LNCaP clone FGC (cell line): ENCODE measurements at regions not wholly inside any gene's neighbourhood (a gene's known extent, or its start where the extent isn't known, plus 50 kb on each side); places are given as distances from the start of the nearest gene placed in this dataset.

Experiments
- DNase-seq: peaks from one replicate; pipeline ENCODE4 v3.0.0-alpha.2; 2011; ENCODE audit warnings: low read depth
- H3K4me3 ChIP-seq: 2 replicates; pipeline ENCODE4 v1.5.1; 2011; ENCODE audit warnings: mild to moderate bottlenecking, low read depth, low read length, control low read depth
- TF ChIP-seq, protein P1 (sequence below): IDR thresholded peaks from 2 replicates; pipeline ENCODE4 v1.5.1; 2012; ENCODE audit warnings: mild to moderate bottlenecking; ENCODE audit not compliant: control insufficient read depth, insufficient read depth; ENCODE audit errors: extremely low read depth

GRCh38 chr15:35301088-35301487, 216.0 kb upstream of the NANOGP8 start:
- DNase-seq: no peak
- H3K4me3 ChIP-seq: no peak overlapping the region
- TF ChIP-seq, protein P1, sequence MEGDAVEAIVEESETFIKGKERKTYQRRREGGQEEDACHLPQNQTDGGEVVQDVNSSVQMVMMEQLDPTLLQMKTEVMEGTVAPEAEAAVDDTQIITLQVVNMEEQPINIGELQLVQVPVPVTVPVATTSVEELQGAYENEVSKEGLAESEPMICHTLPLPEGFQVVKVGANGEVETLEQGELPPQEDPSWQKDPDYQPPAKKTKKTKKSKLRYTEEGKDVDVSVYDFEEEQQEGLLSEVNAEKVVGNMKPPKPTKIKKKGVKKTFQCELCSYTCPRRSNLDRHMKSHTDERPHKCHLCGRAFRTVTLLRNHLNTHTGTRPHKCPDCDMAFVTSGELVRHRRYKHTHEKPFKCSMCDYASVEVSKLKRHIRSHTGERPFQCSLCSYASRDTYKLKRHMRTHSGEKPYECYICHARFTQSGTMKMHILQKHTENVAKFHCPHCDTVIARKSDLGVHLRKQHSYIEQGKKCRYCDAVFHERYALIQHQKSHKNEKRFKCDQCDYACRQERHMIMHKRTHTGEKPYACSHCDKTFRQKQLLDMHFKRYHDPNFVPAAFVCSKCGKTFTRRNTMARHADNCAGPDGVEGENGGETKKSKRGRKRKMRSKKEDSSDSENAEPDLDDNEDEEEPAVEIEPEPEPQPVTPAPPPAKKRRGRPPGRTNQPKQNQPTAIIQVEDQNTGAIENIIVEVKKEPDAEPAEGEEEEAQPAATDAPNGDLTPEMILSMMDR: no peak

GRCh38 chr15:35299059-35299735, 214.1 kb upstream of the NANOGP8 start:
- TF ChIP-seq, protein P1: no peak
- H3K4me3 ChIP-seq: no peak overlapping the region
- DNase-seq: no peak

DNA sequence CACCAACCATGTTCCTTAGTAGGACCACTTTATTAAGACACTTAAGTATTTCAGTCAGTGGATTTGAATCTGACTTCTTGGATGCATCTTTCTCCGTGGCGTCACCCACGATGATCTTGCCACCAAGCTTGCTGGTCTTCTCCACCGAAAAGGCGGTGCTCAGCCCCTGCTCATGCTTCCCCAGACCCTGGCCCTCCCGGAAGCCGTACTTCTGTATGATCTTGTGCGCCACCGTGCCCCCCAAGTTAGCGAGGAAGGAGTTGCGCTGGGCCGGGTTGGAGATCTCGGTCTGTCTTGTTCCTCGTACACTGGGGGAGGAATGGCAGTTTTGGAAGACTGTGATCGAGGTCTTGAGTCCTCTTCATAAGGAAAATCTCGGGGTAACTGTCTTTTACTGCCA, 213.4 kb upstream of the NANOGP8 start:
- DNase-seq: no peak
- H3K4me3 ChIP-seq: no peak overlapping the region
- TF ChIP-seq, protein P1: no peak

GRCh38 chr15:35293353-35294130, 208.4 kb upstream of the NANOGP8 start:
- TF ChIP-seq, protein P1: 0 out of 2 replicates have a peak, but pooled peaks have one; percentile 20
- no peak for DNase-seq
- H3K4me3 ChIP-seq: no peak overlapping the region

DNA sequence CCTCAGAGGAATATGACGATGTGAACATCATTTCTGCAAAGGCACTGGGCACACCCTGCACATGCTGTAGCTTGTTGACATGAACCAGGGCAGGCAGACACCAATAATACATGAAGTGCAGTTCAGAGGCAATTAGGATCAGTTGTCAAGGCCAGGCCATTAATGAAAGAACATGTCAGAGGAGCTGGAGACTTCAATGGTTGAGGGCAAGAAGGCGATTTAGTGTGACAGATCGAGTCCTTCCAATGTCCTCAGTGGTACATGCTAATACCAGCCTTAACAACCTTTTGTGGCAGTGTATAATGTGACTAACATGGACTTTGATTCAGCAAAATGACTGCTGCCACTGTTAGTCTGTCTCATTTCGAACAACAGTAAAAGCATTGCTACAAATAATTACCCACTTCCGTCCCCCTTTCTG, 205.2 kb upstream of the NANOGP8 start:
- no peak overlapping the region for H3K4me3 ChIP-seq
- TF ChIP-seq, protein P1: no peak
- DNase-seq: no peak

- TF ChIP-seq, protein P1: peak; percentile 77
- H3K4me3 ChIP-seq: no peak overlapping the region
- DNase-seq: peak; percentile 21
Measured at GRCh38 chr15:35289024-35289617, 204.0 kb upstream of the NANOGP8 start.
